Kidney tubule cell (primary cell): ENCODE measurements at regions not wholly inside any gene's neighbourhood (a gene's known extent, or its start where the extent isn't known, plus 50 kb on each side); places are given as distances from the start of the nearest gene placed in this dataset.

Experiments used
- DNase-seq: peaks from one replicate; pipeline ENCODE4 v3.0.0-alpha.2; 2018; ENCODE audit warnings: low spot score

GRCh38 chr5:77569409-77569808, 69.1 kb downstream of the OTP start:
- DNase-seq = peak; percentile 8

- peak; percentile 60 for DNase-seq
These were observed 70.0 kb downstream of the OTP start for GRCh38 chr5:77568555-77568954.

DNA sequence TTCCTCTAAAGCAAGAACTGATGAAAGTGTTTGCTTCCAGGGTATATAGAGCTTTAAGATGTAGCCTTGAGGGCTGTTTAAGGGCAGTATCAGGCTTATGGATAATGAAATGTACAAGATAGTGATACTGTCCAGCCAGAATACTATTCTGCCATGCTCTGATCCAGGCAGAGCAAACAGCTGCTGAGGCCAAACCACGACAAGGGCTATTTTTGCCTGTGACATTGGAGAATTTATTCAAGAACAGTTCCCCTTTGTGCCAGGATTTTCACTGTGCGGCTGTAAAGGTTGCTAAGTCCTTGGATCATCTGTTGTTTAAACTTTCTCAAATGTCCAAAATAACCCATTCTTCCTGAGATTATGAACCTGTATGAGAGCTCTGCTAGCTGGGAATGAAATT, 70.4 kb downstream of the OTP start:
- DNase-seq = no peak

- no peak for DNase-seq
These were observed 71.4 kb upstream of the WDR41 start for GRCh38 chr5:77563475-77563874.

- DNase-seq = no peak
These were observed 69.8 kb upstream of the WDR41 start for GRCh38 chr5:77561965-77562364.

- DNase-seq = peak; percentile 53
These were observed 68.7 kb upstream of the WDR41 start for GRCh38 chr5:77560677-77561263.

- no peak for DNase-seq
These were observed 66.2 kb upstream of the WDR41 start for GRCh38 chr5:77558266-77558665.

DNA sequence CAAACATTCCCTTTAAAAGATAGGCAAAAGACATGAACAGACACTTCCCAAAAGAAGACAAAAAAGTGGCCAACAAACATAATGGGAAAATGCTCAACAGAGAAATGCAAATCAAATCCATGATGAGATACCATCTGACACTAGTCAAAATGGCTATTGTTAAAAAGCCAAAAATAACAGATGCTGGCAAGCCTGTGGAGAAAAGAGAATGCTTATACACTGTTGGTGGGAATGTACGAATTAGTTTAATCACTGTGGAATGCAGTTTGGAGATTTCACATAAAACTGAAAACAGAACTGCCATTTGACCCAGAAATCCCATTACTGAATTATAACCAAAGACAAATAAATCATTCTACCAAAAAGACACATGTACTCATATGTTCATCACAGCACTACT, 58.3 kb upstream of the WDR41 start:
- no peak for DNase-seq

GRCh38 chr5:77545285-77545684, 53.2 kb upstream of the WDR41 start:
- no peak for DNase-seq
